HEK293T (cell line): ENCODE measurements at regions not wholly inside any gene's neighbourhood (a gene's known extent, or its start where the extent isn't known, plus 50 kb on each side); places are given as distances from the start of the nearest gene placed in this dataset.

Source experiments
- ARNT ChIP-seq: fragments of 450-650 bp; IDR thresholded peaks from 2 replicates; pipeline ENCODE4 v1.6.1; 2017; ENCODE audit warnings: mild to moderate bottlenecking
- BHLHE40 ChIP-seq: fragments of 450-650 bp; IDR thresholded peaks from 2 replicates; pipeline ENCODE4 v1.6.1; 2016; ENCODE audit warnings: mild to moderate bottlenecking, moderate library complexity, borderline replicate concordance
- CTBP1 ChIP-seq: fragments of 450-650 bp; IDR thresholded peaks from 2 replicates; pipeline ENCODE4 v1.6.1; 2016; ENCODE audit warnings: borderline replicate concordance
- ELF4 ChIP-seq: fragments of 450-650 bp; IDR thresholded peaks from 2 replicates; pipeline ENCODE4 v1.6.1; 2017; ENCODE audit warnings: antibody characterized with exemption
- FOXK2 ChIP-seq: fragments of 450-650 bp; IDR thresholded peaks from 2 replicates; pipeline ENCODE4 v1.6.1; 2016; ENCODE audit warnings: mild to moderate bottlenecking
- FOXM1 ChIP-seq: fragments of 450-650 bp; IDR thresholded peaks from 2 replicates; pipeline ENCODE4 v1.6.1; 2017; ENCODE audit warnings: mild to moderate bottlenecking, borderline replicate concordance
- HDGF ChIP-seq: fragments of 450-650 bp; IDR thresholded peaks from 2 replicates; pipeline ENCODE4 v1.6.1; 2017; ENCODE audit warnings: antibody characterized with exemption, borderline replicate concordance
- L3MBTL2 ChIP-seq: fragments of 450-650 bp; conservative IDR thresholded peaks from 2 replicates; pipeline ENCODE4 v1.6.1; 2016; ENCODE audit warnings: mild to moderate bottlenecking
- NFRKB ChIP-seq: fragments of 450-650 bp; IDR thresholded peaks from 2 replicates; pipeline ENCODE4 v1.6.1; 2016; ENCODE audit warnings: mild to moderate bottlenecking, moderate library complexity
- SP1 ChIP-seq: fragments of 450-650 bp; IDR thresholded peaks from 2 replicates; pipeline ENCODE4 v1.6.1; 2017
- SUZ12 ChIP-seq: fragments of 450-650 bp; IDR thresholded peaks from 2 replicates; pipeline ENCODE4 v1.6.1; 2016; ENCODE audit warnings: mild to moderate bottlenecking
- TARDBP ChIP-seq: fragments of 450-650 bp; IDR thresholded peaks from 2 replicates; pipeline ENCODE4 v1.6.1; 2016
- ZNF384 ChIP-seq: fragments of 450-650 bp; IDR thresholded peaks from 2 replicates; pipeline ENCODE4 v1.6.1; 2016

- TF ChIP-seq HDGF (no peak), SUZ12 (no peak), SP1 (no peak), BHLHE40 (no peak), ELF4 (no peak), FOXK2 (no peak), TARDBP (no peak), FOXM1 (no peak), NFRKB (no peak), L3MBTL2 (no peak), ZNF384 (no peak), CTBP1 (no peak), ARNT (no peak)
These were observed 90.1 kb upstream of the AGA start for GRCh38 chr4:177532358-177532757.
